Upper lobe of left lung (tissue), 6 donors: ENCODE measurements at regions not wholly inside any gene's neighbourhood (a gene's known extent, or its start where the extent isn't known, plus 50 kb on each side); places are given as distances from the start of the nearest gene placed in this dataset.

Experiments
- ATAC-seq, 2 donors: fragments of 200-7000 bp; cut with Tn5 transposase; one replicate each; pipeline ENCODE4 v1.9.1; 2022; ENCODE audit warnings: mild to moderate bottlenecking in 2 of 2, moderate library complexity in 2 of 2; ENCODE audit not compliant: low FRiP score in 2 of 2
- DNase-seq, 2 donors: peaks; one replicate each; pipeline ENCODE4 v3.0.0-alpha.2; 2019 to 2020
- H3K27ac ChIP-seq, 4 donors: fragments of 200-600 bp; sonication (generic); one replicate each; pipeline ENCODE4 v1.5.1; 2016 to 2019
- H3K27me3 ChIP-seq, 4 donors: fragments of 200-600 bp; sonication (generic); one replicate each; pipeline ENCODE4 v1.5.1; 2017 to 2019
- H3K36me3 ChIP-seq, 4 donors: fragments of 200-600 bp; sonication (generic); one replicate each; pipeline ENCODE4 v1.5.1; 2016 to 2019
- H3K4me1 ChIP-seq, 4 donors: fragments of 200-600 bp; sonication (generic); one replicate each; pipeline ENCODE4 v1.5.1; 2018 to 2019
- H3K4me3 ChIP-seq, 4 donors: fragments of 200-600 bp; sonication (generic); one replicate each; pipeline ENCODE4 v1.5.1; 2017 to 2019; ENCODE audit warnings: mild to moderate bottlenecking in 2 of 4, moderate library complexity in 1 of 4
- H3K9me3 ChIP-seq, 4 donors: fragments of 200-600 bp; sonication (generic); one replicate each; pipeline ENCODE4 v1.5.1; 2018 to 2019
- EP300 ChIP-seq, 4 donors: sonication (generic); formaldehyde crosslinking; IDR thresholded peaks; one replicate each; pipeline ENCODE4 v1.5.1; 2017; ENCODE audit warnings: antibody characterized with exemption in 4 of 4, control low read depth in 2 of 4
- POLR2A ChIP-seq, 4 donors: fragments of 450-650 bp; IDR thresholded peaks; one replicate each; pipeline ENCODE4 v1.5.1; 2016 to 2017; ENCODE audit warnings: antibody characterized with exemption in 4 of 4, mild to moderate bottlenecking in 2 of 4
- POLR2AphosphoS5 ChIP-seq, 2 donors: sonication (generic); formaldehyde crosslinking; IDR thresholded peaks; one replicate each; pipeline ENCODE4 v1.5.1; 2017; ENCODE audit warnings: antibody characterized with exemption in 2 of 2
- WGBS, 2 donors: methylation state at CpG; one replicate each; pipeline ENCODE4 v1.1.5; 2017 to 2018; 5-methylcytosine and 5-hydroxymethylcytosine counted together
- TF ChIP-seq, protein P1 (sequence below), 6 experiments: fragments of 450-650 bp in 4 of 6; fragments of 200-600 bp in 2 of 6; sonication (generic) in 2 of 6; IDR thresholded peaks; one replicate each; pipeline ENCODE4 v1.5.1; 2016 to 2019; ENCODE audit warnings: antibody characterized with exemption in 6 of 6
- donor health status: DM: no; HTN: no; CAD: no; lungs with moderate emphysema.
- donor health status: DM: no; HTN: yes; CAD: no; lungs with severe emphysema.

DNA sequence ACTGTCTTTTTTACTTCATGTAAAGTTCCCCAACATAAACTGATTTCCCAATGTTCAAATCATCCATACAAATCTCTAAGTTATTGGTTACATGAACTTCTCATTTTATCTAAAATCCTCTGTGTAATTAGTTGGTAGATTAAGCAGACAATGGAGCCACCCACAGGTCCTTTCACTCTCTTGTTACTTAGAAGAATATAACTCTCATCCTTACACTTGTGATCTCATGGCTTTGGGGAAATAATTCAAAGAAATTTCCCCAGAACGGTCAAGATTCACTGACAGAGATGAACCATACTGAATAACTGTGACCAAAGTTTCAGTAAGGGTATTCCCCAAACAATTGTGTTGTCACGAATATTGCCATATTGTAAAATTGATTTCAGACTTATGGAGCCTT, 1102.6 kb upstream of the EPHA6 start:
- Histone ChIP-seq H3K27me3 (no peaks in the 10 kb centered on the region), H3K27ac (no peak overlapping the region), H3K4me1 (no peaks in the 10 kb centered on the region), H3K9me3 (no peaks in the 10 kb centered on the region), H3K36me3 (no peaks in the 10 kb centered on the region), H3K4me3 (no peak overlapping the region)
- ATAC-seq (no peak), DNase-seq (no peak)
- TF ChIP-seq POLR2A (IDR thresholded peaks at IDR 0.05) = no peak
- no peak for TF ChIP-seq EP300 (IDR thresholded peaks at IDR 0.05)
- no peak for TF ChIP-seq POLR2AphosphoS5 (IDR thresholded peaks at IDR 0.05)
- WGBS, 2 donors = 83 to 84% methylated on average over 2 of the region's 2 CpGs

DNA sequence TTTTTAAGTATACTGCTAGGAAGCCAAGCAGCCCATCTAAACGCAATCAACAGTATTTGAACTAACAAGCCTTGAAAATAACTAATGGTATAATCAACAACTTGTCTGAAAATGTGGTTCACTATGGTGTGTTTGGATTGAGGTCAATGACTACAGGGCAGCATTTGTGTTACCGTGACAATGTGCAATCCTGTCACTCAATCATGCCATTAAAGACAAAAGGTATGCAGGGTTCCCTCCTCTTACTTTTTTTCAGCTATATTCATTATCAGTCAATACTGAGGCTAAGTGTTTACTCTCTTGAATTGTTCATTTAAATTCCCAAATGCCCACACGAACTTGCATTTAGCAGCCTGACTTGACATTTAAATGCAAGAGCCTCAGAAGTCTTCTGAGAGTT, 1099.3 kb upstream of the EPHA6 start:
- no peak for DNase-seq
- Histone ChIP-seq H3K4me3 (no peak overlapping the region), H3K27ac (no peak overlapping the region), H3K9me3 (no peaks in the 10 kb centered on the region), H3K27me3 (no peaks in the 10 kb centered on the region), H3K36me3 (no peaks in the 10 kb centered on the region), H3K4me1 (no peaks in the 10 kb centered on the region)
- no peak for TF ChIP-seq POLR2AphosphoS5 (IDR thresholded peaks at IDR 0.05)
- TF ChIP-seq, protein P1, sequence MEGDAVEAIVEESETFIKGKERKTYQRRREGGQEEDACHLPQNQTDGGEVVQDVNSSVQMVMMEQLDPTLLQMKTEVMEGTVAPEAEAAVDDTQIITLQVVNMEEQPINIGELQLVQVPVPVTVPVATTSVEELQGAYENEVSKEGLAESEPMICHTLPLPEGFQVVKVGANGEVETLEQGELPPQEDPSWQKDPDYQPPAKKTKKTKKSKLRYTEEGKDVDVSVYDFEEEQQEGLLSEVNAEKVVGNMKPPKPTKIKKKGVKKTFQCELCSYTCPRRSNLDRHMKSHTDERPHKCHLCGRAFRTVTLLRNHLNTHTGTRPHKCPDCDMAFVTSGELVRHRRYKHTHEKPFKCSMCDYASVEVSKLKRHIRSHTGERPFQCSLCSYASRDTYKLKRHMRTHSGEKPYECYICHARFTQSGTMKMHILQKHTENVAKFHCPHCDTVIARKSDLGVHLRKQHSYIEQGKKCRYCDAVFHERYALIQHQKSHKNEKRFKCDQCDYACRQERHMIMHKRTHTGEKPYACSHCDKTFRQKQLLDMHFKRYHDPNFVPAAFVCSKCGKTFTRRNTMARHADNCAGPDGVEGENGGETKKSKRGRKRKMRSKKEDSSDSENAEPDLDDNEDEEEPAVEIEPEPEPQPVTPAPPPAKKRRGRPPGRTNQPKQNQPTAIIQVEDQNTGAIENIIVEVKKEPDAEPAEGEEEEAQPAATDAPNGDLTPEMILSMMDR (IDR thresholded peaks at IDR 0.05) = no peak
- TF ChIP-seq EP300 (IDR thresholded peaks at IDR 0.05) = no peak
- no peak for TF ChIP-seq POLR2A (IDR thresholded peaks at IDR 0.05)
- 33 to 47% methylated on average over 3 of the region's 3 CpGs for WGBS, 2 donors
- no peak for ATAC-seq

DNA sequence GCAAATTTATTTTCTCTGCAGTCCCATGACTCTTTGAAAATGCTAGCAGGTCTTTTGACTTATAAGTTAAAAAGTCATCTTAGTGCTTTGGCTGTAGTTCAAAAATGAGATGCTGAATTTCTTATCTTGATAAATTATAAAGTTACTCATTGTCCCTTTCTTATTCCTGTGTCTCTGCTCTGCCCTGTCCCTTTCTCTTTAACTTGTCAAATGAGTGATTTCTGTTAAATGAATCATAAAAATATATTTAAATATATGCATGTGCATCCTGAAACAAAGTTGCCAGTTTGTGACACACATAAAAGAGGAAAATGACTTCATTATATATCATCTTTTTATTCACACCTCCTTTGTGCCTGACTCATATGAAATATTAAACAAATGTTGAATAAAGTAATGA, 1097.3 kb upstream of the EPHA6 start:
- DNase-seq = no peak
- no peak for ATAC-seq
- no peaks in the 10 kb centered on the region for H3K36me3 ChIP-seq

DNA sequence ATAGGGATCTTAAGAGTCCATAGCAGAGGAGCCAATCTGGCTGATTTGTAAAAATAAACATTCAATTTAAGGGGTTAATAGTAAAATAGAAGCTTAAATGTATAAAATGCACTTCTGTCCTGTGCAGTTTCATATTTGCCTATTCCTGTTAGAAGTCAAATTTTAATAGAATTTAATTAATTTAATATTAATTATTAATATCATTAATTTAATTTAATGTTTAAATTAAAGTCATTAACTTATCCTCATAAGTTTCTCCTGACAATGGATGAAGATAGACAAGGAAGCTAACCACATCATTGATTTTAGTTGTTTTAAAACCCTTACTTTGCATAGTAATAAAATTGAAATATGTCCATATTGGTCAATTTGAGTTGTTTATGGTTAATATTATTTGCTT, 1096.2 kb upstream of the EPHA6 start:
- no peak for DNase-seq

More for the DNA sequence above, 1097.3 kb upstream of the EPHA6 start:
- no peak overlapping the region for H3K27ac ChIP-seq
- no peaks in the 10 kb centered on the region for H3K4me1 ChIP-seq
- TF ChIP-seq, protein P1 (IDR thresholded peaks at IDR 0.05) = no peak
- TF ChIP-seq POLR2AphosphoS5 (IDR thresholded peaks at IDR 0.05) (no peak), POLR2A (IDR thresholded peaks at IDR 0.05) (no peak), EP300 (IDR thresholded peaks at IDR 0.05) (no peak)
- no peak overlapping the region for H3K4me3 ChIP-seq
- no peaks in the 10 kb centered on the region for H3K9me3 ChIP-seq
- H3K27me3 ChIP-seq = no peaks in the 10 kb centered on the region

DNA sequence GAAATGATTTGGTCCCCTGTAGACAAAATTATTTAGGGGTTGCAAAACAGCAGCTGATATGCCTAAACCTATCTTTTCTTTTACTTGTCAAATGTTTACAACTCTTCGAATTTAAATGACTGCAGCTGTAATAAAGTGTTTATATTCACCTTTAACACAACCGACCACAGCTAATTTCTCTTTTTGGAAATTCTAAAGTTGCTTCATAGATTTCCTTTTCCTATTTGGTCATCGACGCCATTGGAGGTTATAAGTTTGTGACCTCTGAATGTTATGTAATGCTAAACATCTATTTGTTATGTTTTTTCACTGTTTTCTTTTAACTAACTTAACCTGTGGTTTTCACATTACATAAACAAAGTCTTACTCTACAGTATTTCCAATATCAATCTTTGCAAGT, 1094.9 kb upstream of the EPHA6 start:
- 54% methylated on average over 4 of the region's 4 CpGs for WGBS, 2 donors
- no peak for DNase-seq
- ATAC-seq = no peak
- H3K27ac ChIP-seq = no peak overlapping the region
- H3K4me3 ChIP-seq = no peak overlapping the region
- no peaks in the 10 kb centered on the region for H3K27me3 ChIP-seq
- no peaks in the 10 kb centered on the region for H3K36me3 ChIP-seq
- TF ChIP-seq, protein P1 (IDR thresholded peaks at IDR 0.05) = no peak
- TF ChIP-seq POLR2A (IDR thresholded peaks at IDR 0.05) (no peak), EP300 (IDR thresholded peaks at IDR 0.05) (no peak), POLR2AphosphoS5 (IDR thresholded peaks at IDR 0.05) (no peak)
- no peaks in the 10 kb centered on the region for H3K4me1 ChIP-seq
- H3K9me3 ChIP-seq = no peaks in the 10 kb centered on the region

More for the DNA sequence above, 1096.2 kb upstream of the EPHA6 start:
- ATAC-seq = no peak
- H3K36me3 ChIP-seq = no peaks in the 10 kb centered on the region
- H3K4me1 ChIP-seq = no peaks in the 10 kb centered on the region
- H3K9me3 ChIP-seq = no peaks in the 10 kb centered on the region
- no peak for TF ChIP-seq POLR2A (IDR thresholded peaks at IDR 0.05)
- TF ChIP-seq EP300 (IDR thresholded peaks at IDR 0.05) = no peak
- no peak for TF ChIP-seq POLR2AphosphoS5 (IDR thresholded peaks at IDR 0.05)
- TF ChIP-seq, protein P1 (IDR thresholded peaks at IDR 0.05) = no peak
- no peaks in the 10 kb centered on the region for H3K27me3 ChIP-seq
- H3K4me3 ChIP-seq = no peak overlapping the region
- H3K27ac ChIP-seq = no peak overlapping the region
